Fibroblast of lung (primary cell): ENCODE measurements at regions not wholly inside any gene's neighbourhood (a gene's known extent, or its start where the extent isn't known, plus 50 kb on each side); places are given as distances from the start of the nearest gene placed in this dataset.
A peak's percentile ranks its signal among the peaks of the same experiment; 100 is the strongest.

ENCODE experiments used
- DNase-seq, 2 donors: peaks; one replicate each; pipeline versions ENCODE4 v3.0.0 to v3.0.0-alpha.2; 2010; ENCODE audit warnings: low read depth in 2 of 2
- H2AFZ ChIP-seq: 2 replicates; pipeline ENCODE4 v1.5.1; 2012; ENCODE audit warnings: low read length, control low read depth, inconsistent platforms
- H3K27ac ChIP-seq: 2 replicates; pipeline ENCODE4 v1.5.1; 2011; ENCODE audit warnings: low read length, control low read depth; ENCODE audit not compliant: insufficient read depth
- H3K27me3 ChIP-seq: 2 replicates; pipeline ENCODE4 v1.5.1; 2011; ENCODE audit warnings: mild to moderate bottlenecking, low read length; ENCODE audit not compliant: control insufficient read depth, insufficient read depth
- H3K36me3 ChIP-seq: 2 replicates; pipeline ENCODE4 v1.5.1; 2011; ENCODE audit warnings: low read length; ENCODE audit not compliant: control insufficient read depth, insufficient read depth
- H3K4me1 ChIP-seq: 2 replicates; pipeline ENCODE4 v1.5.1; 2011; ENCODE audit warnings: low read length; ENCODE audit not compliant: control insufficient read depth, insufficient read depth; ENCODE audit errors: extremely low read depth
- H3K4me2 ChIP-seq: 2 replicates; pipeline ENCODE4 v1.5.1; 2011; ENCODE audit warnings: low read length, control low read depth; ENCODE audit not compliant: insufficient read depth; ENCODE audit errors: extremely low read depth
- H3K4me3 ChIP-seq, 4 experiments: fragments of 200-600 bp in 1 of 4; sonication (generic) in 1 of 4; replicated peaks in 1 of 4; 2 replicates each; pipeline ENCODE4 v1.5.1; 2011 to 2016; ENCODE audit warnings: low read length in 4 of 4, low read depth in 3 of 4, mild to moderate bottlenecking in 3 of 4, control low read depth in 2 of 4, inconsistent platforms in 1 of 4, mixed read lengths in 1 of 4; ENCODE audit not compliant: insufficient read depth in 1 of 4; ENCODE audit errors: control extremely low read depth in 1 of 4
- H3K79me2 ChIP-seq: 2 replicates; pipeline ENCODE4 v1.5.1; 2012; ENCODE audit warnings: mild to moderate bottlenecking, low read length, inconsistent platforms; ENCODE audit not compliant: control insufficient read depth, insufficient read depth
- H3K9ac ChIP-seq: 2 replicates; pipeline ENCODE4 v1.5.1; 2011; ENCODE audit warnings: mild to moderate bottlenecking, low read length, control low read depth; ENCODE audit not compliant: insufficient read depth
- H3K9me3 ChIP-seq: 2 replicates; pipeline ENCODE4 v1.5.1; 2012; ENCODE audit warnings: low read depth, low read length; ENCODE audit not compliant: control insufficient read depth, insufficient read depth
- H4K20me1 ChIP-seq: 2 replicates; pipeline ENCODE4 v1.5.1; 2011; ENCODE audit warnings: low read length; ENCODE audit not compliant: control insufficient read depth, insufficient read depth; ENCODE audit errors: extremely low read depth
- EZH2 ChIP-seq: IDR thresholded peaks from 2 replicates; pipeline ENCODE4 v1.5.1; 2012; ENCODE audit warnings: low read length, control low read depth, mild to moderate bottlenecking; ENCODE audit errors: missing control alignments
- TF ChIP-seq, protein P1 (sequence below), 2 donors: IDR thresholded peaks in 1 of 2; conservative IDR thresholded peaks in 1 of 2; 1 replicate in 1 of 2; 2 replicates in 1 of 2; pipeline ENCODE4 v1.5.1; 2011 to 2012; ENCODE audit warnings: low read length in 2 of 2, control low read depth in 1 of 2, inconsistent platforms in 1 of 2, low read depth in 1 of 2, mild to moderate bottlenecking in 1 of 2

DNA sequence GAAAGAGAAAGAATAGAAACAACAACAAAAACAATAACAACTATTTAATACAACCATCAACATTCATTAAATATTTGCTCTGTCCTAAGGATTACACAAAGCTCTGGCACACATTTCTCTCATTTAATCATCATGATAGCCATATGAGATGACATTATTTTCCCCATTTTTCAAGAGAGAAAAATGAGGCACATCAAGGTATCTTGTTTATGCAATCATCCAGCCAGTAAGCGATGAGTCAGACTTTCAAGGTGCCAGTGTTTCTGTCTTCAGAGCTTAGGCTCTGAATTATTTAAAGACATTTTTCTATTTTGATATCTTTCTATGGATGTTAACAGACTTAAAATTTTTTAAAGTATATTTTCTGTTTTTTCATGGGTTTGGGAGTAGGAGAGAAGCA is 541.8 kb upstream of the SMIM31 start:
- H2AFZ ChIP-seq, result no peak overlapping the region
- peak in 1 of 2 donors; percentile 74 for DNase-seq
- H3K4me2 ChIP-seq, result no peak overlapping the region
- H3K4me3 ChIP-seq, result no peak overlapping the region
- H3K27me3 ChIP-seq, result no peaks in the 10 kb centered on the region
- H3K79me2 ChIP-seq, result no peaks in the 10 kb centered on the region
- H3K9me3 ChIP-seq, result no peaks in the 10 kb centered on the region
- TF ChIP-seq EZH2, result no peak
- TF ChIP-seq, protein P1, sequence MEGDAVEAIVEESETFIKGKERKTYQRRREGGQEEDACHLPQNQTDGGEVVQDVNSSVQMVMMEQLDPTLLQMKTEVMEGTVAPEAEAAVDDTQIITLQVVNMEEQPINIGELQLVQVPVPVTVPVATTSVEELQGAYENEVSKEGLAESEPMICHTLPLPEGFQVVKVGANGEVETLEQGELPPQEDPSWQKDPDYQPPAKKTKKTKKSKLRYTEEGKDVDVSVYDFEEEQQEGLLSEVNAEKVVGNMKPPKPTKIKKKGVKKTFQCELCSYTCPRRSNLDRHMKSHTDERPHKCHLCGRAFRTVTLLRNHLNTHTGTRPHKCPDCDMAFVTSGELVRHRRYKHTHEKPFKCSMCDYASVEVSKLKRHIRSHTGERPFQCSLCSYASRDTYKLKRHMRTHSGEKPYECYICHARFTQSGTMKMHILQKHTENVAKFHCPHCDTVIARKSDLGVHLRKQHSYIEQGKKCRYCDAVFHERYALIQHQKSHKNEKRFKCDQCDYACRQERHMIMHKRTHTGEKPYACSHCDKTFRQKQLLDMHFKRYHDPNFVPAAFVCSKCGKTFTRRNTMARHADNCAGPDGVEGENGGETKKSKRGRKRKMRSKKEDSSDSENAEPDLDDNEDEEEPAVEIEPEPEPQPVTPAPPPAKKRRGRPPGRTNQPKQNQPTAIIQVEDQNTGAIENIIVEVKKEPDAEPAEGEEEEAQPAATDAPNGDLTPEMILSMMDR (conservative IDR thresholded peaks at IDR 0.05 in 1 of 2, IDR thresholded peaks at IDR 0.05 in 1 of 2; ENCODE audit: low read depth in 1 of 2, low read length in 2 of 2), result no peak
- no peak overlapping the region for H3K27ac ChIP-seq
- no peaks in the 10 kb centered on the region for H4K20me1 ChIP-seq
- no peaks in the 10 kb centered on the region for H3K4me1 ChIP-seq
- H3K36me3 ChIP-seq, result no peaks in the 10 kb centered on the region
- H3K9ac ChIP-seq, result no peak overlapping the region

DNA sequence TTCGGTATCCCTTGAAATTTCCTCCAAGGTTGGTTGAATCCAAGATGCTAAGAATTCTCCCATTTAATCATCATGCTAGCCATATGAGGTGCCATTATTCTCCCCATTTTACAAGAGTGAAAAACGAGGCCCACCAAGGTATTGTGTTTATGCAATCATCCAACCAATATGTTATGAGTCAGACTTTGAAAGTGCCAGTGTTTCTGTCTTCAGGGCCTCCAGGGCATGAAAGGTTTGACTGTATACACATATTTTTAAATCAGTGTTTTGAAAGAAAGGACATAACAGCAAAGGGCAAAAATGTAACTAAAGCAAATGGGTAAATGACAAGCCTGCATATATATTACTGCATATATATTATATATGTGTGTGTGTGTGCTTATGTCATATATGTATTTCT is 541.2 kb upstream of the SMIM31 start:
- TF ChIP-seq, protein P1 (conservative IDR thresholded peaks at IDR 0.05 in 1 of 2, IDR thresholded peaks at IDR 0.05 in 1 of 2; ENCODE audit: low read depth in 1 of 2, low read length in 2 of 2), result no peak
- TF ChIP-seq EZH2, result no peak
- Histone ChIP-seq H3K27me3 (no peaks in the 10 kb centered on the region), H3K4me1 (no peaks in the 10 kb centered on the region), H3K79me2 (no peaks in the 10 kb centered on the region), H3K27ac (no peak overlapping the region), H3K4me2 (no peak overlapping the region), H3K36me3 (no peaks in the 10 kb centered on the region), H3K9ac (no peak overlapping the region), H3K4me3 (no peak overlapping the region), H3K9me3 (no peaks in the 10 kb centered on the region), H4K20me1 (no peaks in the 10 kb centered on the region), H2AFZ (no peak overlapping the region)
- peak in 1 of 2 donors; percentile 8 for DNase-seq

DNA sequence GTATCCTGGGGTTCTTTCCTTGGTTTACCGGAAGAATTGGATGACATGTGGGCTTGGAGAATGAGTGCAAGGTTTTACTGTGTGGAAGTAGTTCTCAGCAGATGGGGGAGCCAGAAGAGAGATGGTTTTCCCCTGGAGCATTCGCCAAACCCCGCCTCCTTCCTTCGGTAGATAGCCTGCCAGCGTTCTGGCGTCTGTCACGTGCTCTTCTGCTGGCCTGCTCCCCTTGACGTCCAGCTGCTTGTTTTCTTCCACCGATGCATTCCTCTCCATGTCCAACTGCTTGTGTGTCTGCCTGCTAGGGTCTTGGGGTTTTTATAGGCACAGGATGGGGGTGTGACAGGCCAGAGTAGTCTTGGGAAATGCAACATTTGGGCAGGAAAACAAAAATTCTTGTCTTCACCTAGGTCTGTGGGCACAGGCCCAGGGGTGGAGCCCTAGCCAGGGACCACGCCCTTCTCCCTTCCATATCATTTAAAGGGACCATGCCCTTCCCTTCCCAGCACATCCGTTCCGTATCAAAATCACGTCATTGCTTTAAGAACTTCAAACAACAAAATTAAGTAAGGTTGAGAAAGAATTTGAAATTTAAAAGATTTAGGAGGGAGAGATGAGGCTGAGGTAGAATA is 538.7 kb upstream of the SMIM31 start:
- Histone ChIP-seq H3K9me3 (no peaks in the 10 kb centered on the region), H3K36me3 (no peaks in the 10 kb centered on the region), H3K27ac (no peak overlapping the region), H3K4me2 (no peak overlapping the region), H3K4me1 (no peaks in the 10 kb centered on the region), H3K27me3 (no peaks in the 10 kb centered on the region), H3K9ac (no peak overlapping the region), H3K79me2 (no peaks in the 10 kb centered on the region), H4K20me1 (no peaks in the 10 kb centered on the region), H2AFZ (no peak overlapping the region), H3K4me3 (no peak overlapping the region)
- DNase-seq, result no peak
- TF ChIP-seq, protein P1 (conservative IDR thresholded peaks at IDR 0.05 in 1 of 2, IDR thresholded peaks at IDR 0.05 in 1 of 2; ENCODE audit: low read depth in 1 of 2, low read length in 2 of 2), result no peak
